GM12878 (cell line): ENCODE measurements at regions not wholly inside any gene's neighbourhood (a gene's known extent, or its start where the extent isn't known, plus 50 kb on each side); places are given as distances from the start of the nearest gene placed in this dataset.
A peak's percentile ranks its signal among the peaks of the same experiment; 100 is the strongest.

Experiments
- ATAC-seq: fragments of 200-7000 bp; cut with Tn5 transposase; 3 replicates; pipeline ENCODE4 v1.9.1; 2020; ENCODE audit warnings: mild to moderate bottlenecking, moderate library complexity
- BruUV-seq: library from RNA; stranded (reverse); fragments of 400-500 nt; replicated peaks from 2 replicates; lab custom pipeline; 2021; lab: Mats Ljungman, UMichigan
- CTCF ChIA-PET: fragments of 300-600 bp; sonication (Branson Sonifier 250); formaldehyde crosslinking; extraction: SDS; loops from one replicate; lab custom pipeline; 2021; ENCODE audit warnings: inconsistent platforms; lab: Yijun Ruan, JAX
- POLR2A ChIA-PET: fragments of 350-600 bp; formaldehyde crosslinking; extraction: SDS; loops from one replicate; lab custom pipeline; 2021; ENCODE audit warnings: inconsistent platforms; lab: Charles Lee
- RAD21 ChIA-PET: fragments of 300-600 bp; sonication (Branson Sonifier 250); formaldehyde crosslinking; loops from one replicate; lab custom pipeline; 2023; ENCODE audit warnings: antibody characterized with exemption; ENCODE audit not compliant: unreplicated experiment; lab: Charles Lee
- SMC1A ChIA-PET: fragments of 300-600 bp; sonication (Branson Sonifier 250); formaldehyde crosslinking; loops from one replicate; lab custom pipeline; 2023; ENCODE audit not compliant: unreplicated experiment, uncharacterized antibody; lab: Charles Lee
- DNase-seq: peaks from one replicate; pipeline ENCODE4 v3.0.0-alpha.2; 2011; ENCODE audit warnings: low read depth, low spot score
- FAIRE-seq: peaks from 3 replicates; lab custom pipeline; 2011; peaks lifted over from hg19 to GRCh38; lab: Jason Lieb, UNC
- H2AFZ ChIP-seq: 2 replicates; pipeline ENCODE4 v1.6.0; 2011; ENCODE audit warnings: low read depth, low read length, control low read depth; ENCODE audit not compliant: control insufficient read depth
- H3K27ac ChIP-seq: 2 replicates; pipeline ENCODE4 v1.5.1; 2011; ENCODE audit warnings: control low read depth; ENCODE audit not compliant: control insufficient read depth, insufficient read depth
- H3K27me3 ChIP-seq, 2 experiments: replicated peaks in 1 of 2; 2 replicates each; pipeline versions ENCODE4 v1.6.0 to v1.6.1; 2011; ENCODE audit warnings: low read length in 1 of 2; ENCODE audit not compliant: control insufficient read depth in 2 of 2, insufficient read depth in 2 of 2
- H3K36me3 ChIP-seq, 2 experiments: 2 replicates each; pipeline ENCODE4 v1.5.1; 2011; ENCODE audit warnings: low read length in 1 of 2; ENCODE audit not compliant: control insufficient read depth in 2 of 2, insufficient read depth in 2 of 2
- H3K4me1 ChIP-seq: 2 replicates; pipeline ENCODE4 v1.6.1; 2011; ENCODE audit warnings: mild to moderate bottlenecking, low read length, moderate library complexity, mixed read lengths; ENCODE audit not compliant: control insufficient read depth, insufficient read depth
- H3K4me2 ChIP-seq: 2 replicates; pipeline ENCODE4 v1.6.0; 2011; ENCODE audit warnings: control low read depth; ENCODE audit not compliant: control insufficient read depth, insufficient read depth
- H3K4me3 ChIP-seq: fragments of 200-600 bp; sonication (generic); 2 replicates; pipeline ENCODE4 v1.5.1; 2016
- H3K79me2 ChIP-seq: 2 replicates; pipeline ENCODE4 v1.6.0; 2011; ENCODE audit warnings: low read length; ENCODE audit not compliant: control insufficient read depth, insufficient read depth
- H3K9ac ChIP-seq: 2 replicates; pipeline ENCODE4 v1.8.0; 2011; ENCODE audit warnings: low read length, control low read depth, mixed read lengths; ENCODE audit not compliant: control insufficient read depth, insufficient read depth
- H3K9me3 ChIP-seq: replicated peaks from 3 replicates; pipeline ENCODE4 v1.5.1; 2011; ENCODE audit warnings: mild to moderate bottlenecking, low read length; ENCODE audit not compliant: control insufficient read depth, insufficient read depth
- H4K20me1 ChIP-seq: 2 replicates; pipeline ENCODE4 v1.6.0; 2011; ENCODE audit not compliant: control insufficient read depth, insufficient read depth
- BACH1 ChIP-seq: fragments of 450-650 bp; IDR thresholded peaks from 2 replicates; pipeline ENCODE4 v1.6.1; 2017; ENCODE audit warnings: mild to moderate bottlenecking, borderline replicate concordance
- CBX5 ChIP-seq: sonication (generic); IDR thresholded peaks from 2 replicates; pipeline ENCODE4 v1.6.1; 2016; ENCODE audit warnings: low read depth, moderate library complexity, mild to moderate bottlenecking, inconsistent platforms
- IRF4 ChIP-seq: IDR thresholded peaks from 2 replicates; pipeline ENCODE4 v1.6.1; 2011; ENCODE audit warnings: low read depth, low read length
- JUND ChIP-seq: IDR thresholded peaks from 2 replicates; pipeline ENCODE4 v1.6.1; 2012; ENCODE audit warnings: low read depth, mild to moderate bottlenecking, low read length, improper control_type of control experiment, moderate library complexity
- MXI1 ChIP-seq: fragments of 150-350 bp; IDR thresholded peaks from 2 replicates; pipeline ENCODE4 v1.6.1; 2011; ENCODE audit warnings: low read depth, mild to moderate bottlenecking, inconsistent platforms, low read length, improper control_type of control experiment
- NFYB ChIP-seq: IDR thresholded peaks from 2 replicates; pipeline ENCODE4 v1.6.1; 2011; ENCODE audit warnings: low read depth, mild to moderate bottlenecking, low read length, improper control_type of control experiment, moderate library complexity; ENCODE audit not compliant: insufficient read depth
- PML ChIP-seq: IDR thresholded peaks from 2 replicates; pipeline ENCODE4 v1.6.1; 2012; ENCODE audit warnings: low read length, inconsistent platforms
- SIN3A ChIP-seq: IDR thresholded peaks from 2 replicates; pipeline ENCODE4 v1.6.1; 2012; ENCODE audit warnings: low read depth, low read length, improper control_type of control experiment
- STAT1 ChIP-seq: fragments of 450-650 bp; conservative IDR thresholded peaks from 2 replicates; pipeline ENCODE4 v1.6.1; 2014; ENCODE audit warnings: antibody characterized with exemption, mild to moderate bottlenecking
- STAT3 ChIP-seq: IDR thresholded peaks from 2 replicates; pipeline ENCODE4 v1.6.1; 2011; ENCODE audit warnings: low read depth, low read length, improper control_type of control experiment
- TCF7 ChIP-seq: IDR thresholded peaks from 2 replicates; pipeline ENCODE4 v1.6.1; 2014; ENCODE audit warnings: antibody characterized with exemption, borderline replicate concordance
- ZNF622 ChIP-seq: fragments of 450-650 bp; IDR thresholded peaks from 2 replicates; pipeline ENCODE4 v1.6.1; 2017; ENCODE audit warnings: mild to moderate bottlenecking, inconsistent platforms
- ZSCAN29 ChIP-seq: fragments of 450-650 bp; IDR thresholded peaks from 2 replicates; pipeline ENCODE4 v1.6.1; 2017; ENCODE audit warnings: mild to moderate bottlenecking, moderate library complexity
- WGBS: methylation state at CpG from one replicate; pipeline ENCODE4 v1.1.6; 2016; ENCODE audit warnings: low lambda C conversion rate; ENCODE audit not compliant: insufficient replicate concordance, insufficient coverage; ENCODE audit errors: missing lambda C conversion rate; 5-methylcytosine and 5-hydroxymethylcytosine counted together
- in situ Hi-C: fragments of 300-500 bp; cut with MboI; formaldehyde crosslinking; loops from 9 replicates; pipeline ENCODE4 v1.14.3; 2018; ENCODE audit warnings: mixed read lengths
- intact Hi-C: fragments of 100-400 bp; cut with micrococcal nuclease; formaldehyde crosslinking; loops from one replicate; pipeline ENCODE4 v1.14.2; 2022; ENCODE audit not compliant: unreplicated experiment

GRCh38 chr18:70442933-70443332 is 154.1 kb downstream of the SOCS6 start:
- ChIA-PET POLR2A (no interaction called here), RAD21 (no interaction called here)
- Histone ChIP-seq H3K27me3 (no peaks in the 10 kb centered on the region; a peak in 1 of 4 replicates), H3K4me3 (no peak overlapping the region), H3K4me1 (no peaks in the 10 kb centered on the region), H3K36me3 (no peaks in the 10 kb centered on the region), H3K27ac (no peak overlapping the region), H4K20me1 (no peaks in the 10 kb centered on the region), H3K4me2 (no peak overlapping the region), H2AFZ (no peak overlapping the region), H3K9me3 (peaks cover 9% of the 10 kb centered on the region; the same call in 2 of the 3 replicates), H3K9ac (no peak overlapping the region)
- ATAC-seq: no peak
- FAIRE-seq: no peak
- no peak for DNase-seq
- TF ChIP-seq CBX5: peak; percentile 99
- no peak for TF ChIP-seq STAT1
- no peak for TF ChIP-seq ZNF622
- TF ChIP-seq NFYB: no peak
- TF ChIP-seq, all 136 proteins: peak for 1
- WGBS: 53% methylated on average over 5 of the region's 5 CpGs
- in situ Hi-C loops: loop anchor here (10.0 kb wide), 1 partner anchor 1598 kb away; no protein-coding TSS in a partner anchor
- SMC1A ChIA-PET: no interaction called here
- no peaks in the 10 kb centered on the region for H3K79me2 ChIP-seq
- intact Hi-C loops: no loop called here
- BruUV-seq: no TSS peak
- CTCF ChIA-PET: no interaction called here

- ATAC-seq (no peak), FAIRE-seq (no peak), DNase-seq (no peak)
- no peaks in the 10 kb centered on the region for H4K20me1 ChIP-seq
- H3K27ac ChIP-seq: no peak overlapping the region
- H3K4me2 ChIP-seq: no peak overlapping the region
- H3K79me2 ChIP-seq: no peaks in the 10 kb centered on the region
- H2AFZ ChIP-seq: no peak overlapping the region
- in situ Hi-C loops: loop anchor here (5.0 kb wide), 2 partner anchors 236 to 261 kb away; no protein-coding TSS in a partner anchor
- ChIA-PET CTCF (interaction anchor here (0.6 to 4.5 kb wide), 20 partner anchors 8 to 1566 kb away, joined by 3 to 154 read pairs (median 6); no protein-coding TSS in a partner anchor), POLR2A (interaction anchor here (0.6 kb wide), 1 partner anchor 264 kb away, joined by 6 read pairs; no protein-coding TSS in a partner anchor)
- H3K4me1 ChIP-seq: peaks cover 10% of the 10 kb centered on the region; the same call in 1 of the 2 replicates
- H3K27me3 ChIP-seq: no peaks in the 10 kb centered on the region
- no peaks in the 10 kb centered on the region for H3K9me3 ChIP-seq
- no TSS peak for BruUV-seq
- no peaks in the 10 kb centered on the region for H3K36me3 ChIP-seq
- no peak overlapping the region for H3K4me3 ChIP-seq
- intact Hi-C loops: loop anchor here (5.0 kb wide), 2 partner anchors 76 to 146 kb away; partner anchors contain the start of gene SOCS6
- WGBS: 58% methylated on average over 4 of the region's 4 CpGs
- H3K9ac ChIP-seq: no peak overlapping the region
- TF ChIP-seq ZSCAN29 (no peak), BACH1 (no peak), TCF7 (no peak), MXI1 (no peak), JUND (no peak), IRF4 (no peak), PML (no peak), STAT3 (no peak), SIN3A (no peak)
- TF ChIP-seq, all 136 proteins: peak for 0
- SMC1A ChIA-PET: interaction anchor here (1.3 to 4.7 kb wide), 7 partner anchors 18 to 394 kb away, joined by 3 to 61 read pairs (median 5); partner anchors contain the start of gene RTTN
- RAD21 ChIA-PET: interaction anchor here (1.1 to 2.5 kb wide), 3 partner anchors 19 to 258 kb away, joined by 3 to 35 read pairs (median 3); no protein-coding TSS in a partner anchor
These were observed 144.1 kb downstream of the SOCS6 start for GRCh38 chr18:70432804-70433400.
